T-cell (primary cell): ENCODE measurements at regions not wholly inside any gene's neighbourhood (a gene's known extent, or its start where the extent isn't known, plus 50 kb on each side); places are given as distances from the start of the nearest gene placed in this dataset.

Source experiments
- ATAC-seq, 4 experiments: fragments of 200-7000 bp in 3 of 4; fragments of 150-1000 bp in 1 of 4; cut with Tn5 transposase; replicated peaks in 1 of 4; 1 replicate in 3 of 4; 2 replicates in 1 of 4; pipeline ENCODE4 v1.10.0; 2021; ENCODE audit warnings: moderate library complexity in 3 of 4, mild to moderate bottlenecking in 2 of 4, moderate number of reproducible peaks in 1 of 4
- CTCF ChIA-PET, 2 donors: fragments of 300-600 bp; sonication (Branson Sonifier 250); formaldehyde crosslinking; loops; one replicate each; lab custom pipeline; 2022; ENCODE audit warnings: antibody characterized with exemption in 2 of 2; lab: Charles Lee
- POLR2A ChIA-PET, 2 donors: fragments of 300-600 bp; sonication (Branson Sonifier 250); formaldehyde crosslinking; loops; one replicate each; lab custom pipeline; 2022; ENCODE audit warnings: antibody characterized with exemption in 2 of 2; lab: Charles Lee
- DNase-seq, 35 experiments: peaks; one replicate each; pipeline versions ENCODE4 v3.0.0 to v3.0.0-alpha.2; 2013 to 2023
- H3K27ac ChIP-seq: one replicate; pipeline ENCODE4 v1.5.1; 2013; ENCODE audit warnings: low read length
- H3K27me3 ChIP-seq, 2 experiments: replicated peaks in 1 of 2; 1 replicate in 1 of 2; 2 replicates in 1 of 2; pipeline versions ENCODE4 v1.6.1 to v1.7.0; 2013; ENCODE audit warnings: low read length in 1 of 2, mixed read lengths in 1 of 2; ENCODE audit not compliant: control insufficient read depth in 2 of 2, insufficient read depth in 2 of 2; ENCODE audit errors: extremely low read depth in 1 of 2
- H3K36me3 ChIP-seq, 2 donors: 1 replicate in 1 of 2; 2 replicates in 1 of 2; pipeline versions ENCODE4 v1.6.1 to v1.7.0; 2013; ENCODE audit warnings: low read length in 1 of 2; ENCODE audit not compliant: control insufficient read depth in 2 of 2, insufficient read depth in 1 of 2; ENCODE audit errors: extremely low read depth in 1 of 2
- H3K4me1 ChIP-seq, 2 experiments: 1 replicate in 1 of 2; 2 replicates in 1 of 2; pipeline versions ENCODE4 v1.6.1 to v1.7.0; 2013; ENCODE audit warnings: low read length in 2 of 2, mixed read lengths in 1 of 2; ENCODE audit not compliant: insufficient read depth in 2 of 2, control insufficient read depth in 1 of 2; ENCODE audit errors: extremely low read depth in 1 of 2
- H3K4me3 ChIP-seq, 2 donors: 1 replicate in 1 of 2; 2 replicates in 1 of 2; pipeline versions ENCODE4 v1.5.1 to v1.7.0; 2013; ENCODE audit warnings: mild to moderate bottlenecking in 2 of 2, low read length in 1 of 2, moderate library complexity in 1 of 2; ENCODE audit not compliant: control insufficient read depth in 1 of 2; ENCODE audit errors: extremely low read depth in 1 of 2
- H3K9me3 ChIP-seq: 2 replicates; pipeline ENCODE4 v1.7.0; 2013
- H3K27ac Mint-ChIP-seq, 2 donors: one replicate each; pipeline ENCODE4 v1.8.0; 2020 to 2021; ENCODE audit warnings: mild to moderate bottlenecking in 2 of 2, mixed read lengths in 2 of 2
- H3K27me3 Mint-ChIP-seq, 2 donors: one replicate each; pipeline ENCODE4 v1.8.0; 2021 to 2022; ENCODE audit warnings: mixed read lengths in 2 of 2
- H3K36me3 Mint-ChIP-seq: one replicate; pipeline ENCODE4 v1.8.0; 2021; ENCODE audit warnings: mixed read lengths
- H3K4me1 Mint-ChIP-seq, 3 donors: one replicate each; pipeline ENCODE4 v1.8.0; 2020 to 2022; ENCODE audit warnings: mixed read lengths in 3 of 3, mild to moderate bottlenecking in 1 of 3
- H3K4me3 Mint-ChIP-seq, 3 donors: one replicate each; pipeline ENCODE4 v1.8.0; 2020 to 2022; ENCODE audit warnings: mild to moderate bottlenecking in 3 of 3, mixed read lengths in 3 of 3, moderate library complexity in 3 of 3
- H3K9me3 Mint-ChIP-seq, 3 donors: one replicate each; pipeline ENCODE4 v1.8.0; 2020 to 2022; ENCODE audit warnings: mixed read lengths in 3 of 3
- WGBS: methylation state at CpG from one replicate; pipeline ENCODE4 v1.1.5; 2013; ENCODE audit warnings: missing lambda C conversion rate; ENCODE audit not compliant: insufficient coverage; 5-methylcytosine and 5-hydroxymethylcytosine counted together

DNA sequence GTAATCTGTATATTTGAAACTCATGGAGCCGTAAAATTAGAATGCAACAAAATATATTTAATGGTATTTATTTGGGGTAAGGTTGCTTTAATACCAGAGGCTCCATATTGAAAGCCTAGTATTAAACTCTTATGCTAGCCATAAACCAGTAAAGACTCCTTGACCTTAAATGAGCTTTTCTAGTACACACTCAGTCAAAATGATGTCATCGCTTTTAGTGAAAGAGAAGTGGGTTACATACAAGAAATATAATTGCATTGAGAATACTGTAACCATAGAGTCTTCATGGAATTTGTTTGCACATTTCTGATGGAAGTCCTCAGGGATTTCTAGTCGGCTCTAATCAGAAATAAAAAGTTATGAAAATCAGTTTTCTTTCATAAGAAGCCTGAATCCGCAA is 757.6 kb downstream of the GBE1 start:
- Histone ChIP-seq H3K4me3 (no peak overlapping the region), H3K36me3 (no peaks in the 10 kb centered on the region), H3K4me1 (no peaks in the 10 kb centered on the region), H3K9me3 (no peaks in the 10 kb centered on the region), H3K27me3 (no peaks in the 10 kb centered on the region), H3K27ac (no peak overlapping the region)
- H3K4me3 Mint-ChIP-seq, result no peak overlapping the region
- H3K4me1 Mint-ChIP-seq, result no peaks in the 10 kb centered on the region
- DNase-seq, result no peak
- no peaks in the 10 kb centered on the region for H3K27me3 Mint-ChIP-seq
- H3K27ac Mint-ChIP-seq, result no peak overlapping the region
- ChIA-PET POLR2A (interaction anchor here in 1 of 2 donors (0.5 kb wide), 1 partner anchor 498 kb away, joined by 8 read pairs; no protein-coding TSS in a partner anchor), CTCF (no interaction called here)
- H3K36me3 Mint-ChIP-seq, result no peaks in the 10 kb centered on the region
- peaks cover 3 to 19% (median 8%) of the 10 kb centered on the region in 3 donors for H3K9me3 Mint-ChIP-seq
- WGBS, result no CpG with 5 or more reads among the region's 4 CpGs
- ATAC-seq, result no peak

DNA sequence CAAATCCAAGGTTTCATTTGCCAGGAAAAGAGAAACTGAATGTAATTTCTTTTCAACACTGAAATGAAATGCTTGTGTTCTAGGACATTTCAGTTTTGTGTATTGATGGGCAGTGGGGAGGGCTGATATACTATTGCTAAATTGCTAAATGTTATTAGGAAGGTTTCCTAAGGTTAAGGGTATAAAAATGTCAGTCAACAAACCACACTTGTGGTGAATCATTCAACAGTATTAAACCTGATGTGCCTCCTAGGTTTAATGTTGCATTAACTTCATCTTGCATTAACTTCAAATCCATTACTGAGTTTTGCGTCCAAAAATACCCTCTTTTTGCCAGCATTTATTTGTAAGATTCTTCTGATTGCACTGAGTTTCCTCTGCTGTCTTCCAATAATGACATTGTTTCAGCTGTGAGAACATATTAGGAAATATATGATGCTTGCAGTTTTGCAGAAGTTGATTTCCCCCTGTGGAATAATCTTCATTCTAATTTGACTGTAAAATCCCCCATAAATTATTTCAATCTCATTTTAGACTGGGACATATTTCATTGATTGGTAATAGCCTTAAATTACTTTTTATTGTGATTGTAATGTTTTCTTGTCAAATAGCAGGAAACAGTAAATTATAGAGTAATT is 758.3 kb downstream of the GBE1 start:
- H3K4me1 Mint-ChIP-seq, result no peaks in the 10 kb centered on the region
- H3K4me3 ChIP-seq, result no peak overlapping the region

DNA sequence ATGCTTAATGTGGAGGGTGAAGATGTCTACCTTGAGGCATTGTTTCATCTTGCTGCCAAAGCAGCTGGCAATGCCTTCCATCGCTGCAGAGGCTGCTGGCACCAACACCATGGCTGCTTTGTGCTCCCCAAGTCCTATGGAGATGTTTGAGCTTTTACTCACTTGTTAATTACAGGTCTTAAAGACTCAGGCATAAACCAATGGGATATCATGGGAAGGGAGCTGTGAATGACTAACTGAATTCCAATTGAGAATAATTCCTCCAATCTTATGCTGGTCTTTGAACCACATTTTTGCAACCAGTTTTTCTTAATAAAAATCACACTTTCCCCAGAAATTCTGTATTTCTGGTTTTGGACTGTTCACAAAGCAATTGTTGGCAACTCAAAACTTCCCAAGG is 762.0 kb downstream of the GBE1 start:
- CTCF ChIA-PET, result no interaction called here
- POLR2A ChIA-PET, result interaction anchor here in 1 of 2 donors (0.5 kb wide), 1 partner anchor 149 kb away, joined by 9 read pairs; no protein-coding TSS in a partner anchor
- no peak overlapping the region for H3K4me3 ChIP-seq
- H3K9me3 ChIP-seq, result no peaks in the 10 kb centered on the region
- no peaks in the 10 kb centered on the region for H3K36me3 ChIP-seq
- no peaks in the 10 kb centered on the region for H3K36me3 Mint-ChIP-seq
- no peak overlapping the region for H3K27ac Mint-ChIP-seq
- peaks cover 0 to 15% (median 12%) of the 10 kb centered on the region in 3 donors for H3K9me3 Mint-ChIP-seq
- no peaks in the 10 kb centered on the region for H3K27me3 ChIP-seq
- 67% methylated on average over 1 of the region's 1 CpG for WGBS
- DNase-seq, result no peak
- H3K27ac ChIP-seq, result no peak overlapping the region
- ATAC-seq, result no peak
- no peaks in the 10 kb centered on the region for H3K4me1 ChIP-seq
- no peaks in the 10 kb centered on the region for H3K4me1 Mint-ChIP-seq
- no peak overlapping the region for H3K4me3 Mint-ChIP-seq
- no peaks in the 10 kb centered on the region for H3K27me3 Mint-ChIP-seq

More for the DNA sequence above, 758.3 kb downstream of the GBE1 start:
- ChIA-PET POLR2A (interaction anchor here in 1 of 2 donors (0.5 kb wide), 1 partner anchor 499 kb away, joined by 8 read pairs; no protein-coding TSS in a partner anchor), CTCF (no interaction called here)
- H3K36me3 ChIP-seq, result no peaks in the 10 kb centered on the region
- no peak for ATAC-seq
- Mint-ChIP-seq H3K9me3 (peaks cover 3 to 19% (median 8%) of the 10 kb centered on the region in 3 donors), H3K27me3 (no peaks in the 10 kb centered on the region), H3K4me3 (no peak overlapping the region), H3K27ac (no peak overlapping the region), H3K36me3 (no peaks in the 10 kb centered on the region)
- no peaks in the 10 kb centered on the region for H3K4me1 ChIP-seq
- no peak for DNase-seq
- no peaks in the 10 kb centered on the region for H3K27me3 ChIP-seq
- WGBS, result no CpG with 5 or more reads among the region's 1 CpG
- H3K9me3 ChIP-seq, result no peaks in the 10 kb centered on the region
- H3K27ac ChIP-seq, result no peak overlapping the region

DNA sequence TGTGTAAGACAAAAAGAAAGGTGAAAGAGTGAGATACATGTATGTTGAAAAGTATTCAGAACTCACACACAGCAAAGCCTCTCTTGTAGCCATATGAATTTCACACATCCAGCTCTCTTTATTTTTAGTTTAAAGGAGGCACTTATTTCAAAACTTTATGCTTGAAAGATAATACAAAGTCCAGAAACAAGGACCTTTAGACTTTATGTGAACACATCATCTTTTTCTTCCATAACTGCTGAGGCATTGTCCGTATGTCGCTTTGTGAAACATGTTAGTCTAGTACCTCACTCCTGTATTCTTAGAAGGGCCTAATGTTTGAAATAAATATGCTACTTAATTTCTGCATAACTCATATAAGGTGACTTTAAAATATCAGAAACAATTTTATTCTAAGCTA is 763.4 kb downstream of the GBE1 start:
- Mint-ChIP-seq H3K27me3 (no peaks in the 10 kb centered on the region), H3K27ac (no peak overlapping the region), H3K36me3 (no peaks in the 10 kb centered on the region), H3K4me3 (no peak overlapping the region), H3K4me1 (no peaks in the 10 kb centered on the region), H3K9me3 (peaks cover 4 to 20% (median 13%) of the 10 kb centered on the region in 3 donors)
- DNase-seq (no peak), ATAC-seq (no peak)
- ChIA-PET POLR2A (no interaction called here), CTCF (no interaction called here)
- WGBS, result no CpG with 5 or more reads among the region's 2 CpGs
- Histone ChIP-seq H3K27me3 (no peaks in the 10 kb centered on the region), H3K4me1 (no peaks in the 10 kb centered on the region), H3K36me3 (no peaks in the 10 kb centered on the region), H3K9me3 (no peaks in the 10 kb centered on the region), H3K4me3 (no peak overlapping the region), H3K27ac (no peak overlapping the region)

DNA sequence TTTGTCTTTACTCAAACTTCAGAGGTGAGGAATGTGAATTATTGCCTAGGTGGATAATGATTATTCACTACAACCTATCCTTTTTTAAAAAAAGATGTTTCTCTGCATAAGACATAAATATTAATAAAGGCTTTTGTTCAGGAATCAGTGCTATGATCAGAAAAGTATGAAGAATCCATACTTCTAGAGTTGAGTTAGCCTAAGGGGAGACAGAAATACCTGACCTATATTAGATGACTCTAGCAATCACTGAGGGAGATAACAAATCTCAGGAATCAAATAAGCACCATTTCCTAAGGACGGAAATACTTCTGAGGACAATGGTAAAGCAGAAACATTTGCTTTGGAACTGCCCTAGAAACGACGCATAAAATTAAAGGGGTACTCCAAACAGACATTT is 763.8 kb downstream of the GBE1 start:
- Histone ChIP-seq H3K9me3 (no peaks in the 10 kb centered on the region), H3K4me1 (no peaks in the 10 kb centered on the region), H3K4me3 (no peak overlapping the region), H3K36me3 (no peaks in the 10 kb centered on the region), H3K27me3 (no peaks in the 10 kb centered on the region), H3K27ac (no peak overlapping the region)
- no peak overlapping the region for H3K4me3 Mint-ChIP-seq
- DNase-seq, result no peak
- no peak for ATAC-seq
- no peak overlapping the region for H3K27ac Mint-ChIP-seq
- no peaks in the 10 kb centered on the region for H3K4me1 Mint-ChIP-seq
- H3K27me3 Mint-ChIP-seq, result no peaks in the 10 kb centered on the region
- POLR2A ChIA-PET, result no interaction called here
- CTCF ChIA-PET, result no interaction called here
- H3K36me3 Mint-ChIP-seq, result no peaks in the 10 kb centered on the region
- peaks cover 8 to 24% (median 13%) of the 10 kb centered on the region in 3 donors for H3K9me3 Mint-ChIP-seq
- WGBS, result no CpG with 5 or more reads among the region's 3 CpGs

DNA sequence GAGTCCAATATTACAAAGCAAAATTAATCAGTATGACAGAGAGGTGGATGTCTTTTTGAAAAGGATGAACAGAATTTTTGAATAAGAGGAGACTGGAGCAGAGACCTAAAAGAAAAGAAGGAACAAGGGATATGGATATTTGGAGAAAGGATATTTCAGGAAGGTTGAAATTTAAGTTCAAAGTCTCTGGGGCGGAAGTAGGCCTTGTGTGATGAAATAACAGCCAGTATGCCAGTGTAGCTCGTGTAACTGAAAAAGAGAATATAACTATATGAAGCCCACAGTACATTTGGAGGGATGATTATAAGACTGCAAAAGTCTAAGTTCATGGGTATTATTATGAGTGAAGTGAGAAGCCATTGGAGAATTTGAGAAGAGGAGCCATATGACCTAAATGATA is 766.7 kb downstream of the GBE1 start:
- H3K4me1 ChIP-seq, result no peaks in the 10 kb centered on the region
- no peak for ATAC-seq
- no peak overlapping the region for H3K4me3 Mint-ChIP-seq

More for the DNA sequence above, 766.7 kb downstream of the GBE1 start:
- Histone ChIP-seq H3K9me3 (no peaks in the 10 kb centered on the region), H3K27me3 (no peaks in the 10 kb centered on the region), H3K4me3 (no peak overlapping the region), H3K36me3 (no peaks in the 10 kb centered on the region), H3K27ac (no peak overlapping the region)
- 80% methylated on average over 1 of the region's 2 CpGs for WGBS
- Mint-ChIP-seq H3K4me1 (no peaks in the 10 kb centered on the region), H3K27me3 (no peaks in the 10 kb centered on the region), H3K9me3 (peaks cover 10 to 21% (median 16%) of the 10 kb centered on the region in 3 donors), H3K27ac (no peak overlapping the region), H3K36me3 (no peaks in the 10 kb centered on the region)
- CTCF ChIA-PET, result interaction anchor here in 1 of 2 donors (0.5 kb wide), 1 partner anchor 490 kb away, joined by 3 read pairs; no protein-coding TSS in a partner anchor
- POLR2A ChIA-PET, result no interaction called here
- DNase-seq, result no peak
